Neural progenitor cell (in vitro differentiated cells): ENCODE measurements at regions not wholly inside any gene's neighbourhood (a gene's known extent, or its start where the extent isn't known, plus 50 kb on each side); places are given as distances from the start of the nearest gene placed in this dataset.

Experiments
- DNase-seq: peaks from one replicate; pipeline ENCODE4 v3.0.0-alpha.2; 2016; ENCODE audit warnings: low spot score
- H2AFZ ChIP-seq: fragments of 200-600 bp; sonication (generic); replicated peaks from 2 replicates; pipeline ENCODE4 v1.6.1; 2016; ENCODE audit warnings: antibody characterized with exemption
- H3F3A ChIP-seq: fragments of 200-600 bp; sonication (generic); 2 replicates; pipeline ENCODE4 v1.6.1; 2016; ENCODE audit warnings: antibody characterized with exemption, low read depth
- H3K27ac ChIP-seq: fragments of 200-600 bp; sonication (generic); 2 replicates; pipeline ENCODE4 v1.5.1; 2016; ENCODE audit warnings: mild to moderate bottlenecking
- H3K27me3 ChIP-seq: fragments of 200-600 bp; sonication (generic); 2 replicates; pipeline ENCODE4 v1.6.1; 2016; ENCODE audit warnings: mild to moderate bottlenecking, moderate library complexity
- H3K36me3 ChIP-seq: fragments of 200-600 bp; sonication (generic); 2 replicates; pipeline ENCODE4 v1.5.1; 2016
- H3K4me1 ChIP-seq: fragments of 200-600 bp; sonication (generic); 2 replicates; pipeline ENCODE4 v1.6.1; 2016; ENCODE audit warnings: mixed run types
- H3K4me2 ChIP-seq: fragments of 200-600 bp; sonication (generic); 2 replicates; pipeline ENCODE4 v1.6.1; 2016
- H3K4me3 ChIP-seq: fragments of 200-600 bp; sonication (generic); 2 replicates; pipeline ENCODE4 v1.5.1; 2016
- H3K79me2 ChIP-seq: fragments of 200-600 bp; sonication (generic); 2 replicates; pipeline ENCODE4 v1.6.1; 2016; ENCODE audit warnings: low read depth
- H3K9ac ChIP-seq: fragments of 200-600 bp; sonication (generic); 2 replicates; pipeline ENCODE4 v1.6.1; 2016
- H3K9me3 ChIP-seq: fragments of 200-600 bp; sonication (generic); 2 replicates; pipeline ENCODE4 v1.5.1; 2016; ENCODE audit warnings: low read depth
- H4K20me1 ChIP-seq: fragments of 200-600 bp; sonication (generic); 2 replicates; pipeline ENCODE4 v1.6.1; 2016; ENCODE audit warnings: low read depth
- H3K27ac Mint-ChIP-seq: 3 replicates; pipeline ENCODE4 v1.8.0; 2021; ENCODE audit warnings: mixed read lengths
- H3K27me3 Mint-ChIP-seq: 2 replicates; pipeline ENCODE4 v1.8.0; 2022; ENCODE audit warnings: low read depth, mild to moderate bottlenecking, inconsistent platforms, moderate library complexity, mixed read lengths; ENCODE audit not compliant: insufficient read depth
- H3K36me3 Mint-ChIP-seq: 3 replicates; pipeline ENCODE4 v1.8.0; 2021; ENCODE audit warnings: mixed read lengths
- H3K4me1 Mint-ChIP-seq: 3 replicates; pipeline ENCODE4 v1.8.0; 2021; ENCODE audit warnings: mixed read lengths
- H3K4me3 Mint-ChIP-seq: 3 replicates; pipeline ENCODE4 v1.8.0; 2021; ENCODE audit warnings: mild to moderate bottlenecking, moderate library complexity, mixed read lengths
- H3K9me3 Mint-ChIP-seq: 3 replicates; pipeline ENCODE4 v1.8.0; 2020; ENCODE audit warnings: mixed read lengths
- EZH2 ChIP-seq: fragments of 200-600 bp; sonication (generic); IDR thresholded peaks from 2 replicates; pipeline ENCODE4 v1.6.1; 2017; ENCODE audit warnings: antibody characterized with exemption, mild to moderate bottlenecking, moderate library complexity
- EZH2phosphoT487 ChIP-seq: fragments of 200-600 bp; sonication (generic); IDR thresholded peaks from 2 replicates; pipeline ENCODE4 v1.6.1; 2017; ENCODE audit warnings: antibody characterized with exemption
- TF ChIP-seq, protein P1 (sequence below): fragments of 200-600 bp; sonication (generic); IDR thresholded peaks from 2 replicates; pipeline ENCODE4 v1.5.1; 2017; ENCODE audit warnings: antibody characterized with exemption, mild to moderate bottlenecking

DNA sequence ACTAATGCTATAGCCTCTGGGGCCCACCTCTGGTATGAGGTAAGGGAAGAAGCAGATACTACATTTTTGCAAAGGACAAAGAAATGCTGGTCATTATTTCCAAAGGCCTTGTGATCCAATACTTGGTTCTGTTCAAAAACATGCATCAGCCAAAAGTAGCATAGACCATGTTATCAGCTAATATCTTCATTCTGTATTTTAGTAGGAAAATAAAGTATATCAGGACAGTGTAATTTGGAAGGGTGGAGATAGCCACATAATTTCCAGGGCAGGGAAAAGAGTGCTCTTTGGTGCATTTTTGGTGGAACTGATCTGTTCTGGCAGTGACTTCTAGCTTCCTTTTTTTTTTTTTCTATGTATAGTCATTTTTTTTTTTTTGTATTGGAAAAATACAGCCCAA, 258.0 kb upstream of the SOX4 start:
- H3K27me3 Mint-ChIP-seq: peaks cover 5% of the 10 kb centered on the region
- H3K4me1 ChIP-seq: no peaks in the 10 kb centered on the region
- H3K27ac Mint-ChIP-seq: no peak overlapping the region
- no peaks in the 10 kb centered on the region for H3K9me3 ChIP-seq
- no peaks in the 10 kb centered on the region for H3K79me2 ChIP-seq
- peaks cover 10% of the 10 kb centered on the region for H3K9me3 Mint-ChIP-seq
- H3K27ac ChIP-seq: no peak overlapping the region
- TF ChIP-seq EZH2 (no peak), EZH2phosphoT487 (no peak)
- TF ChIP-seq, protein P1, sequence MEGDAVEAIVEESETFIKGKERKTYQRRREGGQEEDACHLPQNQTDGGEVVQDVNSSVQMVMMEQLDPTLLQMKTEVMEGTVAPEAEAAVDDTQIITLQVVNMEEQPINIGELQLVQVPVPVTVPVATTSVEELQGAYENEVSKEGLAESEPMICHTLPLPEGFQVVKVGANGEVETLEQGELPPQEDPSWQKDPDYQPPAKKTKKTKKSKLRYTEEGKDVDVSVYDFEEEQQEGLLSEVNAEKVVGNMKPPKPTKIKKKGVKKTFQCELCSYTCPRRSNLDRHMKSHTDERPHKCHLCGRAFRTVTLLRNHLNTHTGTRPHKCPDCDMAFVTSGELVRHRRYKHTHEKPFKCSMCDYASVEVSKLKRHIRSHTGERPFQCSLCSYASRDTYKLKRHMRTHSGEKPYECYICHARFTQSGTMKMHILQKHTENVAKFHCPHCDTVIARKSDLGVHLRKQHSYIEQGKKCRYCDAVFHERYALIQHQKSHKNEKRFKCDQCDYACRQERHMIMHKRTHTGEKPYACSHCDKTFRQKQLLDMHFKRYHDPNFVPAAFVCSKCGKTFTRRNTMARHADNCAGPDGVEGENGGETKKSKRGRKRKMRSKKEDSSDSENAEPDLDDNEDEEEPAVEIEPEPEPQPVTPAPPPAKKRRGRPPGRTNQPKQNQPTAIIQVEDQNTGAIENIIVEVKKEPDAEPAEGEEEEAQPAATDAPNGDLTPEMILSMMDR: no peak
- H3K4me2 ChIP-seq: no peak overlapping the region
- no peak overlapping the region for H3K4me3 Mint-ChIP-seq
- H3K36me3 ChIP-seq: no peaks in the 10 kb centered on the region
- H3K4me1 Mint-ChIP-seq: peaks cover 4% of the 10 kb centered on the region
- no peak overlapping the region for H3K9ac ChIP-seq
- H3K27me3 ChIP-seq: no peaks in the 10 kb centered on the region
- H2AFZ ChIP-seq: no peak overlapping the region
- H4K20me1 ChIP-seq: no peaks in the 10 kb centered on the region
- H3K36me3 Mint-ChIP-seq: no peaks in the 10 kb centered on the region
- DNase-seq: no peak
- no peak overlapping the region for H3K4me3 ChIP-seq
- H3F3A ChIP-seq: no peaks in the 10 kb centered on the region

DNA sequence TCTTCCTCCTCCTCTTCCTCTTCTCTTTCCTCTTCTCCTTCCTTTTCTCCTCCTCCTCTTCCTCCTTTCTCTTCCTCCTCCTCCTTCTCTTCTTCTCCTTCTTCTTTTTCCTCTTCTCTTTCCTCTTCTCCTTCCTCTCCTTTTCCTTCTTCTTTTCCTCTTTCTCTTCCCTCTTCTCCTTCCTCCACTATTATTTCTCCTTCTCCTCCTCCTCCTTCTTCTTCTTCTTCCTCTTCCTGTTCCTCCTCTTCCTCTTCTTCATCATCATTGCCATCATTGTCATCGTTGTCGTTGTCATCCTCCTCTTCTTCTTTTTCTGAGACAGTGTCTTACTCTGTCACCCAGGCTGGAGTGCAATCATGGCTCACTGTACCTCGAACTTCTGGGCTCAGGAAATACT, 256.3 kb upstream of the SOX4 start:
- peaks cover 5% of the 10 kb centered on the region for H3K27me3 Mint-ChIP-seq
- Histone ChIP-seq H3K4me1 (no peaks in the 10 kb centered on the region), H2AFZ (no peak overlapping the region), H3K27ac (no peak overlapping the region), H3K79me2 (no peaks in the 10 kb centered on the region), H3K27me3 (no peaks in the 10 kb centered on the region), H3K4me2 (no peak overlapping the region), H3K4me3 (no peak overlapping the region), H4K20me1 (no peaks in the 10 kb centered on the region), H3K9me3 (no peaks in the 10 kb centered on the region), H3K36me3 (no peaks in the 10 kb centered on the region), H3K9ac (no peak overlapping the region), H3F3A (no peaks in the 10 kb centered on the region)
- TF ChIP-seq EZH2phosphoT487: no peak
- no peak for TF ChIP-seq EZH2
- TF ChIP-seq, protein P1: no peak
- DNase-seq: no peak
- no peak overlapping the region for H3K4me3 Mint-ChIP-seq
- peaks cover 4% of the 10 kb centered on the region for H3K4me1 Mint-ChIP-seq
- H3K27ac Mint-ChIP-seq: no peak overlapping the region
- H3K9me3 Mint-ChIP-seq: peaks cover 9% of the 10 kb centered on the region
- no peaks in the 10 kb centered on the region for H3K36me3 Mint-ChIP-seq

DNA sequence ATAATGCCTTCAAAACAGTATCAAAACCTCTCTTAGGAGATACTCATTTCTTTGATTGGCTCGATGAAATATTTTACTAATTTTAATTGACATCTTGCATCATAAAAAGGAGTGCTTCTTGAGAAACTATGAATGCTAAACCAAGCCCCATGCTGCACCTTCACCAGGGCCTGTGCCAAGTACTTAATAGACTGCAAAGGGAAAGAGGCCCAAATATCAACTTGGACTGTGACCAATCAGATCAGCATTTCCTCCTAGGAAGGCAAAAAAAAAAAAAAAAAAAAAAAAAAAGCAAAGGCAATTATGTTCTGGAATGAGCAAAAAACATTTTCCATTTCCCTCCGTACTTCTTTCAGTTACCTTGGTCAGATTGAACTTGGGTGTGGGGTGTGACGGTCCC, 253.0 kb upstream of the SOX4 start:
- DNase-seq: no peak
- Histone ChIP-seq H3K27me3 (no peaks in the 10 kb centered on the region), H3K9ac (no peak overlapping the region), H3F3A (no peaks in the 10 kb centered on the region), H3K4me1 (no peaks in the 10 kb centered on the region), H3K9me3 (no peaks in the 10 kb centered on the region), H3K4me3 (no peak overlapping the region), H3K36me3 (no peaks in the 10 kb centered on the region), H2AFZ (no peak overlapping the region), H4K20me1 (no peaks in the 10 kb centered on the region), H3K27ac (no peak overlapping the region), H3K4me2 (no peak overlapping the region), H3K79me2 (no peaks in the 10 kb centered on the region)
- Mint-ChIP-seq H3K4me3 (no peak overlapping the region), H3K36me3 (no peaks in the 10 kb centered on the region), H3K4me1 (no peaks in the 10 kb centered on the region), H3K27ac (no peak overlapping the region), H3K27me3 (no peaks in the 10 kb centered on the region), H3K9me3 (peaks cover 12% of the 10 kb centered on the region)
- no peak for TF ChIP-seq EZH2
- no peak for TF ChIP-seq EZH2phosphoT487
- TF ChIP-seq, protein P1: no peak

DNA sequence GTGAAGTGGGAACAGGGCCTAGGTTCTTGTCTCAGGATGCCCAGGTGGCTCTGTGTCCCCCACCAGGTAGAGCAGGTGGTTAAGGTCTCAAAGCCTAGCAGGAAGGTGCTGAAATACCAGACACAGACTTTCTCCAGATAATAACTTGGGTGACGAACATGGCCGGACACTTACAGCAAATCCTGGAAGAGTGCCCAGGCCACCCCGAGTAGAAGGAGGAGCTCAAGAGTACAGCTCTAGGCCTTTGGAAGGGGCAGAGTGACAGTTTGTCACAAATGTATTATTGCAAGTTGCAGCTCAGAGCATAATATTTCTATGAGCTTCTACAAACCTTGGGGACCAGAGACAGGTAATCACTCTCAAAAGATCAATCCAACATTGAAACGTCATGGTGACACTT, 251.6 kb upstream of the SOX4 start:
- H3K36me3 Mint-ChIP-seq: no peaks in the 10 kb centered on the region
- Histone ChIP-seq H3K4me2 (no peak overlapping the region), H3K36me3 (no peaks in the 10 kb centered on the region), H3K9ac (no peak overlapping the region), H2AFZ (no peak overlapping the region), H3K27ac (no peak overlapping the region), H3K27me3 (no peaks in the 10 kb centered on the region), H3K79me2 (no peaks in the 10 kb centered on the region), H3K9me3 (no peaks in the 10 kb centered on the region), H4K20me1 (no peaks in the 10 kb centered on the region), H3F3A (no peaks in the 10 kb centered on the region), H3K4me3 (no peak overlapping the region), H3K4me1 (no peaks in the 10 kb centered on the region)
- no peak overlapping the region for H3K4me3 Mint-ChIP-seq
- no peak overlapping the region for H3K27ac Mint-ChIP-seq
- H3K4me1 Mint-ChIP-seq: no peaks in the 10 kb centered on the region
- TF ChIP-seq EZH2phosphoT487: no peak
- TF ChIP-seq, protein P1: no peak
- no peak for TF ChIP-seq EZH2
- H3K27me3 Mint-ChIP-seq: no peaks in the 10 kb centered on the region
- DNase-seq: no peak
- H3K9me3 Mint-ChIP-seq: peaks cover 8% of the 10 kb centered on the region
